ENCODE measurements at regions not wholly inside any gene's neighbourhood (a gene's known extent, or its start where the extent isn't known, plus 50 kb on each side); places are given as distances from the start of the nearest gene placed in this dataset.

DNA sequence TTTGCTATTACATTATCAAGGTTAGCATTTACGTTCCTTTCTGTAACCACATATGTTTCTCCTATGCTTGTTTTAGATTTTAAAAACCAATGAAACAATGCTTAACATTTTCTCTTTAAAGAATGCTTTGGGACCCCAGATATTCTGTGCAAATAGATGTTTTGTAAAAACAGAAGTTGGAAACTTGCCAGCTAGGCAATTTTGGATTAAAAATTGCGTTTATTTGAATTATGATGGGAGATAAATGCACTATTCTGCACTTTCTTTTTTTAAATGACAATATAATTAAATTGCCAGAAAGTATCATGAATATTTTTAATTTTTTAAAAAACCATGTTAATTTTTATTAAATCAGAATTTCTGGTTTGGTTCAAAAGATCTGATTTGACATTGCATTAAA lies 81.6 kb downstream of the MACIR start:
- no peak for FAIRE-seq

- no peak for FAIRE-seq
These were observed 78.4 kb downstream of the MACIR start for GRCh38 chr5:103336941-103337340.

DNA sequence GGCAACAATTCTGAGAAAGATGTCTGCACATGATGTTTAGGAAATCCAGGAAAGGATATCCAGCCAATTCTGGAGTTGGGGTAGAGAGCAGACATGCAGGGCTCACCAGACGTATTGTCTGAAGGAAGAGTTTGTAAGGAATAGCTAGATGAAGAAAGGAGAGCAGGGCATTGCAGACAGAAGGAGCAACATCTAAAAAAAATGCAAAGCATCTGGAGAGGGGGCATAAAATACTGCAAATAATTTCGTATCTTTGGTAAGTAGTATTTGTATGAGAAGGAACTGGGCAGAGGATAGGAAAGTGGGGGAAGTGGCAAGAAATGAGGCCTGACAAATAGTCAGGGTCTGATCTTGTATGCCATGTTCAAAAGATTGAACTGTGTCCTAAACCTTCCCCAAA lies 74.8 kb downstream of the MACIR start:
- FAIRE-seq: no peak

DNA sequence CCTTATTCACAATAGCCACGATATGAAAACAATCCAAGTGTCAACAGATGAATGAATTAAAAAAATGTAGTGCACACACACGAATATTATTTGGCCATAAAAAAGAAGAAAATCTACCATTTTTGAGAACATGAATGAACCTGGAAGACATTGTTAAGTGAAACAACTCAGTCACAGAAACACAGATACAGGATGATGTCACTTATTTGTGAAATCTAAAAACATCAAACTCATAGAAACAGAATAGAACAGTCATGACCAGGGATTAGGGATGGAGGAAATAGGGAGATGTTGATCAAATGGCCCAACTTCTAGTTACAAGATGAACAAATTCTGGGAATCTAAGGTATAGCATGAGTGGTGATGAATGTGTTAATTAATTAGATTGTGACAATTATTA lies 72.3 kb downstream of the MACIR start:
- FAIRE-seq: no peak
